ENCODE measurements at regions not wholly inside any gene's neighbourhood (a gene's known extent, or its start where the extent isn't known, plus 50 kb on each side); places are given as distances from the start of the nearest gene placed in this dataset.

GRCh38 chr16:77133706-77134105, 57.3 kb upstream of the MON1B start:
- H3K4me2 ChIP-seq: no peak overlapping the region
- no peaks in the 10 kb centered on the region for H3K36me3 ChIP-seq (ENCODE audit: insufficient read depth)
- H3K27ac ChIP-seq: no peak overlapping the region
- H2AFZ ChIP-seq (ENCODE audit: low read depth): no peak overlapping the region
- H3K9ac ChIP-seq: no peak overlapping the region
- no peak for TF ChIP-seq CTCF (conservative IDR thresholded peaks at IDR 0.05; ENCODE audit: low read depth, low read length)
- H3K4me3 ChIP-seq (IDR thresholded peaks at IDR 0.05; ENCODE audit: insufficient read depth, low read depth, low read length): no peak overlapping the region
- H4K20me1 ChIP-seq (ENCODE audit: insufficient read depth): no peaks in the 10 kb centered on the region
- no peaks in the 10 kb centered on the region for H3K79me2 ChIP-seq (ENCODE audit: insufficient read depth, low read depth)
- no peaks in the 10 kb centered on the region for H3K27me3 ChIP-seq (ENCODE audit: insufficient read depth, low read depth)
- H3K4me1 ChIP-seq (ENCODE audit: low read depth, poor library complexity, severe bottlenecking): no peaks in the 10 kb centered on the region

- H3K4me1 ChIP-seq (ENCODE audit: low read depth, poor library complexity, severe bottlenecking): no peaks in the 10 kb centered on the region
- H4K20me1 ChIP-seq (ENCODE audit: insufficient read depth): no peaks in the 10 kb centered on the region
- no peak for TF ChIP-seq CTCF (conservative IDR thresholded peaks at IDR 0.05; ENCODE audit: low read depth, low read length)
- no peak overlapping the region for H3K9ac ChIP-seq
- H3K4me2 ChIP-seq: no peak overlapping the region
- H3K27me3 ChIP-seq (ENCODE audit: insufficient read depth, low read depth): no peaks in the 10 kb centered on the region
- H3K79me2 ChIP-seq (ENCODE audit: insufficient read depth, low read depth): no peaks in the 10 kb centered on the region
- no peak overlapping the region for H3K27ac ChIP-seq
- H3K4me3 ChIP-seq (IDR thresholded peaks at IDR 0.05; ENCODE audit: insufficient read depth, low read depth, low read length): no peak overlapping the region
- H2AFZ ChIP-seq (ENCODE audit: low read depth): no peak overlapping the region
- no peaks in the 10 kb centered on the region for H3K36me3 ChIP-seq (ENCODE audit: insufficient read depth)
Observed at GRCh38 chr16:77137045-77137444, 53.9 kb upstream of the MON1B start.

Data from KMS-11 (cell line).